WTC11 (cell line): ENCODE measurements at regions not wholly inside any gene's neighbourhood (a gene's known extent, or its start where the extent isn't known, plus 50 kb on each side); places are given as distances from the start of the nearest gene placed in this dataset.

Experiments
- ATAC-seq: fragments of 200-7000 bp; cut with Tn5 transposase; 2 replicates; pipeline ENCODE4 v1.10.0; 2021; ENCODE audit warnings: mild to moderate bottlenecking, moderate library complexity
- CTCF ChIA-PET: fragments of 300-600 bp; sonication (Branson Sonifier 250); formaldehyde crosslinking; loops from one replicate; lab custom pipeline; 2021; ENCODE audit warnings: antibody characterized with exemption; lab: Charles Lee
- POLR2A ChIA-PET: fragments of 350-600 bp; sonication (Branson Sonifier 250); formaldehyde crosslinking; loops from one replicate; lab custom pipeline; 2021; ENCODE audit warnings: antibody characterized with exemption; lab: Charles Lee
- DNase-seq: peaks from one replicate; pipeline ENCODE4 v3.0.0; 2021; ENCODE audit warnings: low spot score
- H3K27ac Mint-ChIP-seq: 2 replicates; pipeline ENCODE4 v1.8.0; 2021; ENCODE audit warnings: mixed read lengths
- H3K27me3 Mint-ChIP-seq: 2 replicates; pipeline ENCODE4 v1.8.0; 2021; ENCODE audit warnings: low read depth, mild to moderate bottlenecking, moderate library complexity, mixed read lengths
- H3K36me3 Mint-ChIP-seq: 2 replicates; pipeline ENCODE4 v1.8.0; 2021; ENCODE audit warnings: mixed read lengths
- H3K4me1 Mint-ChIP-seq: 2 replicates; pipeline ENCODE4 v1.8.0; 2022; ENCODE audit warnings: mixed read lengths
- H3K4me3 Mint-ChIP-seq: 2 replicates; pipeline ENCODE4 v1.8.0; 2021; ENCODE audit warnings: mild to moderate bottlenecking, moderate library complexity, mixed read lengths
- H3K9me3 Mint-ChIP-seq: 2 replicates; pipeline ENCODE4 v1.8.0; 2021; ENCODE audit warnings: mixed read lengths
- CREB1 ChIP-seq: sonication (generic); formaldehyde crosslinking; IDR thresholded peaks from 2 replicates; pipeline ENCODE4 v1.8.0; 2023; ENCODE audit warnings: mild to moderate bottlenecking, missing genetic modification reagents
- ETV6 ChIP-seq: sonication (generic); formaldehyde crosslinking; IDR thresholded peaks from 2 replicates; pipeline ENCODE4 v1.8.1; 2022; ENCODE audit warnings: mild to moderate bottlenecking, missing genetic modification reagents
- FOXK1 ChIP-seq: sonication (generic); formaldehyde crosslinking; IDR thresholded peaks from 2 replicates; pipeline ENCODE4 v1.8.0; 2022; ENCODE audit warnings: mild to moderate bottlenecking, moderate library complexity, missing genetic modification reagents
- GABPB1 ChIP-seq: sonication (generic); formaldehyde crosslinking; IDR thresholded peaks from 2 replicates; pipeline ENCODE4 v1.8.1; 2023; ENCODE audit warnings: mild to moderate bottlenecking, missing genetic modification reagents
- HMGA2 ChIP-seq: fragments of 250-450 bp; sonication (Bioruptor Pico); IDR thresholded peaks from 2 replicates; pipeline ENCODE4 v1.4.0; 2021; ENCODE audit warnings: mild to moderate bottlenecking, moderate library complexity
- HMGXB4 ChIP-seq: sonication (generic); formaldehyde crosslinking; IDR thresholded peaks from 2 replicates; pipeline ENCODE4 v1.8.1; 2023; ENCODE audit warnings: mild to moderate bottlenecking, moderate library complexity, missing genetic modification reagents
- IRF1 ChIP-seq: sonication (generic); formaldehyde crosslinking; IDR thresholded peaks from 2 replicates; pipeline ENCODE4 v1.8.0; 2023; ENCODE audit warnings: missing genetic modification reagents
- NR3C1 ChIP-seq: sonication (generic); formaldehyde crosslinking; conservative IDR thresholded peaks from 2 replicates; pipeline ENCODE4 v1.8.1; 2023; ENCODE audit warnings: low read depth, mild to moderate bottlenecking, missing genetic modification reagents
- TEAD1 ChIP-seq: sonication (generic); formaldehyde crosslinking; IDR thresholded peaks from 2 replicates; pipeline ENCODE4 v1.8.0; 2022; ENCODE audit warnings: mild to moderate bottlenecking, missing genetic modification reagents
- TP53 ChIP-seq: sonication (generic); formaldehyde crosslinking; IDR thresholded peaks from 2 replicates; pipeline ENCODE4 v1.8.1; 2023; ENCODE audit warnings: mild to moderate bottlenecking, missing genetic modification reagents
- ZBTB21 ChIP-seq: sonication (generic); formaldehyde crosslinking; IDR thresholded peaks from 2 replicates; pipeline ENCODE4 v1.8.1; 2023; ENCODE audit warnings: mild to moderate bottlenecking, missing genetic modification reagents, borderline replicate concordance
- ZMAT4 ChIP-seq: fragments of 250-450 bp; sonication (Bioruptor Pico); IDR thresholded peaks from 2 replicates; pipeline ENCODE4 v1.9.0; 2021; ENCODE audit warnings: mild to moderate bottlenecking
- ZNF281 ChIP-seq: sonication (generic); formaldehyde crosslinking; IDR thresholded peaks from 2 replicates; pipeline ENCODE4 v1.8.0; 2023; ENCODE audit warnings: mild to moderate bottlenecking, missing genetic modification reagents
- ZNF317 ChIP-seq: sonication (generic); formaldehyde crosslinking; IDR thresholded peaks from 2 replicates; pipeline ENCODE4 v1.8.1; 2023; ENCODE audit warnings: low read depth, mild to moderate bottlenecking, moderate library complexity, missing genetic modification reagents, borderline replicate concordance
- ZNF423 ChIP-seq: fragments of 250-450 bp; sonication (Bioruptor Pico); IDR thresholded peaks from 2 replicates; pipeline ENCODE4 v2.1.2; 2022; ENCODE audit warnings: mild to moderate bottlenecking, moderate library complexity
- ZNF425 ChIP-seq: fragments of 250-450 bp; sonication (Bioruptor Pico); conservative IDR thresholded peaks from 2 replicates; pipeline ENCODE4 v1.9.0; 2021; ENCODE audit warnings: mild to moderate bottlenecking
- TF ChIP-seq, protein P1 (sequence below): sonication (generic); formaldehyde crosslinking; IDR thresholded peaks from 2 replicates; pipeline ENCODE4 v1.8.1; 2023; ENCODE audit warnings: mild to moderate bottlenecking, missing genetic modification reagents, moderate library complexity
- TF ChIP-seq, protein P2 (sequence below): sonication (generic); formaldehyde crosslinking; IDR thresholded peaks from 2 replicates; pipeline ENCODE4 v1.8.1; 2023; ENCODE audit warnings: mild to moderate bottlenecking, missing genetic modification reagents, borderline replicate concordance

DNA sequence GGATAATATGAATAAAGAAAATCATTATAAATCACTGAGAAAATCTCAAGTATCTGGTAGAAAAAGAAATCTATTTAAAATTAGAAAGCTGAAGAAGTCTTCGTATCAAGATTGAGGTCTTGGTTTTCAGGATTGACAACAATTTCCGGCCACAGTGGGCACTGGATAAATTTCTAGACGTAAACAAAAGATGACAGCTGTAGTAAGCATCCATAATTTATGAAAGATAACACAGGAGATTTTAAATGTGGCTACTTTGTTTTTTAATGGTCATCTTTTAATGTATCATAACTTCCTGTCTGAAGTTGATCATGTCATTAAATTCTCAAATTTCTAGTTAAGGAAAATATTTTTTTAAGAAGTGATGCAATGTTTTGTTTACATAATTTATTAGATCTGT lies 444.2 kb downstream of the HTR1B start (continued):
- no peak for TF ChIP-seq ZNF425 (CRISPR knock-in tag)
- no peak for TF ChIP-seq TEAD1 (CRISPR knock-in tag)
- no peak for TF ChIP-seq ZNF281
- no peak for TF ChIP-seq TP53 (CRISPR knock-in tag)
- no peak for TF ChIP-seq FOXK1 (CRISPR knock-in tag)
- no peak for TF ChIP-seq ETV6 (CRISPR knock-in tag)
- no peak for TF ChIP-seq ZMAT4 (CRISPR knock-in tag)

- ChIA-PET CTCF (no interaction called here), POLR2A (no interaction called here)
- Mint-ChIP-seq H3K4me1 (no peaks in the 10 kb centered on the region), H3K4me3 (no peak overlapping the region), H3K27me3 (no peaks in the 10 kb centered on the region; the same call in 1 of the 2 replicates)
- no peak for ATAC-seq
- TF ChIP-seq GABPB1 (CRISPR knock-in tag), result no peak
- TF ChIP-seq ZNF423 (CRISPR knock-in tag), result no peak
- TF ChIP-seq ZNF317, result no peak
- no peak for TF ChIP-seq IRF1 (CRISPR knock-in tag)
- TF ChIP-seq, protein P1, sequence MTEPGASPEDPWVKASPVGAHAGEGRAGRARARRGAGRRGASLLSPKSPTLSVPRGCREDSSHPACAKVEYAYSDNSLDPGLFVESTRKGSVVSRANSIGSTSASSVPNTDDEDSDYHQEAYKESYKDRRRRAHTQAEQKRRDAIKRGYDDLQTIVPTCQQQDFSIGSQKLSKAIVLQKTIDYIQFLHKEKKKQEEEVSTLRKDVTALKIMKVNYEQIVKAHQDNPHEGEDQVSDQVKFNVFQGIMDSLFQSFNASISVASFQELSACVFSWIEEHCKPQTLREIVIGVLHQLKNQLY (CRISPR knock-in tag), result no peak
- no peak for TF ChIP-seq NR3C1 (CRISPR knock-in tag)
- TF ChIP-seq CREB1 (CRISPR knock-in tag), result no peak
- TF ChIP-seq HMGXB4 (CRISPR knock-in tag), result no peak
- TF ChIP-seq, protein P2, sequence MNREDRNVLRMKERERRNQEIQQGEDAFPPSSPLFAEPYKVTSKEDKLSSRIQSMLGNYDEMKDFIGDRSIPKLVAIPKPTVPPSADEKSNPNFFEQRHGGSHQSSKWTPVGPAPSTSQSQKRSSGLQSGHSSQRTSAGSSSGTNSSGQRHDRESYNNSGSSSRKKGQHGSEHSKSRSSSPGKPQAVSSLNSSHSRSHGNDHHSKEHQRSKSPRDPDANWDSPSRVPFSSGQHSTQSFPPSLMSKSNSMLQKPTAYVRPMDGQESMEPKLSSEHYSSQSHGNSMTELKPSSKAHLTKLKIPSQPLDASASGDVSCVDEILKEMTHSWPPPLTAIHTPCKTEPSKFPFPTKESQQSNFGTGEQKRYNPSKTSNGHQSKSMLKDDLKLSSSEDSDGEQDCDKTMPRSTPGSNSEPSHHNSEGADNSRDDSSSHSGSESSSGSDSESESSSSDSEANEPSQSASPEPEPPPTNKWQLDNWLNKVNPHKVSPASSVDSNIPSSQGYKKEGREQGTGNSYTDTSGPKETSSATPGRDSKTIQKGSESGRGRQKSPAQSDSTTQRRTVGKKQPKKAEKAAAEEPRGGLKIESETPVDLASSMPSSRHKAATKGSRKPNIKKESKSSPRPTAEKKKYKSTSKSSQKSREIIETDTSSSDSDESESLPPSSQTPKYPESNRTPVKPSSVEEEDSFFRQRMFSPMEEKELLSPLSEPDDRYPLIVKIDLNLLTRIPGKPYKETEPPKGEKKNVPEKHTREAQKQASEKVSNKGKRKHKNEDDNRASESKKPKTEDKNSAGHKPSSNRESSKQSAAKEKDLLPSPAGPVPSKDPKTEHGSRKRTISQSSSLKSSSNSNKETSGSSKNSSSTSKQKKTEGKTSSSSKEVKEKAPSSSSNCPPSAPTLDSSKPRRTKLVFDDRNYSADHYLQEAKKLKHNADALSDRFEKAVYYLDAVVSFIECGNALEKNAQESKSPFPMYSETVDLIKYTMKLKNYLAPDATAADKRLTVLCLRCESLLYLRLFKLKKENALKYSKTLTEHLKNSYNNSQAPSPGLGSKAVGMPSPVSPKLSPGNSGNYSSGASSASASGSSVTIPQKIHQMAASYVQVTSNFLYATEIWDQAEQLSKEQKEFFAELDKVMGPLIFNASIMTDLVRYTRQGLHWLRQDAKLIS (CRISPR knock-in tag), result no peak
- no peak for TF ChIP-seq HMGA2 (CRISPR knock-in tag)
- no peak for TF ChIP-seq ZBTB21 (CRISPR knock-in tag)
- TF ChIP-seq TEAD1 (CRISPR knock-in tag), result no peak
- TF ChIP-seq, all 79 proteins: peak for 0
- Mint-ChIP-seq H3K9me3 (peaks cover 5% of the 10 kb centered on the region; the same call in 1 of the 2 replicates), H3K36me3 (no peaks in the 10 kb centered on the region), H3K27ac (no peak overlapping the region)
- DNase-seq, result no peak
Observed at GRCh38 chr6:77017537-77017936, 445.8 kb downstream of the HTR1B start.
